ENCODE measurements at regions not wholly inside any gene's neighbourhood (a gene's known extent, or its start where the extent isn't known, plus 50 kb on each side); places are given as distances from the start of the nearest gene placed in this dataset.

- no peak for TF ChIP-seq CTCF (IDR thresholded peaks at IDR 0.05; ENCODE audit: unreplicated experiment in 3 of 3)
- no peaks in the 10 kb centered on the region for H3K36me3 Mint-ChIP-seq (ENCODE audit: low read depth)
- no peak overlapping the region for H3K4me3 Mint-ChIP-seq
- H3K27ac Mint-ChIP-seq: no peak overlapping the region
- H3K4me1 Mint-ChIP-seq: peaks cover 4% of the 10 kb centered on the region
- H3K9me3 Mint-ChIP-seq: no peaks in the 10 kb centered on the region
- peaks cover 77% of the 10 kb centered on the region for H3K27me3 Mint-ChIP-seq (ENCODE audit: low read depth)
Observed at GRCh38 chr3:127451321-127451720, 139.2 kb downstream of the TPRA1 start.

- no peaks in the 10 kb centered on the region for H3K4me1 Mint-ChIP-seq
- no peak overlapping the region for H3K4me3 Mint-ChIP-seq
- TF ChIP-seq CTCF (IDR thresholded peaks at IDR 0.05; ENCODE audit: unreplicated experiment in 3 of 3): no peak
- no peak overlapping the region for H3K27ac Mint-ChIP-seq
- peaks cover 75% of the 10 kb centered on the region for H3K27me3 Mint-ChIP-seq (ENCODE audit: low read depth)
- no peaks in the 10 kb centered on the region for H3K9me3 Mint-ChIP-seq
- H3K36me3 Mint-ChIP-seq (ENCODE audit: low read depth): no peaks in the 10 kb centered on the region
Observed at GRCh38 chr3:127450331-127450730, 140.2 kb downstream of the TPRA1 start.

GRCh38 chr3:127449486-127450212, 140.9 kb downstream of the TPRA1 start:
- Mint-ChIP-seq H3K4me3 (no peak overlapping the region), H3K4me1 (no peaks in the 10 kb centered on the region), H3K27me3 (ENCODE audit: low read depth) (peaks cover 74% of the 10 kb centered on the region), H3K9me3 (no peaks in the 10 kb centered on the region), H3K36me3 (ENCODE audit: low read depth) (no peaks in the 10 kb centered on the region), H3K27ac (no peak overlapping the region)
- TF ChIP-seq CTCF (IDR thresholded peaks at IDR 0.05; ENCODE audit: unreplicated experiment in 3 of 3): no peak

- no peak for TF ChIP-seq CTCF (IDR thresholded peaks at IDR 0.05; ENCODE audit: unreplicated experiment in 3 of 3)
- Mint-ChIP-seq H3K27me3 (ENCODE audit: low read depth) (peaks cover 64% of the 10 kb centered on the region), H3K9me3 (no peaks in the 10 kb centered on the region), H3K27ac (no peak overlapping the region), H3K4me1 (no peaks in the 10 kb centered on the region), H3K4me3 (no peak overlapping the region), H3K36me3 (ENCODE audit: low read depth) (no peaks in the 10 kb centered on the region)
Observed at GRCh38 chr3:127448671-127449070, 141.9 kb downstream of the TPRA1 start.

GRCh38 chr3:127448161-127448561, 142.4 kb downstream of the TPRA1 start:
- no peaks in the 10 kb centered on the region for H3K4me1 Mint-ChIP-seq
- no peak for TF ChIP-seq CTCF (IDR thresholded peaks at IDR 0.05; ENCODE audit: unreplicated experiment in 3 of 3)
- H3K27me3 Mint-ChIP-seq (ENCODE audit: low read depth): peaks cover 63% of the 10 kb centered on the region
- no peaks in the 10 kb centered on the region for H3K9me3 Mint-ChIP-seq
- no peak overlapping the region for H3K27ac Mint-ChIP-seq
- H3K36me3 Mint-ChIP-seq (ENCODE audit: low read depth): no peaks in the 10 kb centered on the region
- H3K4me3 Mint-ChIP-seq: no peak overlapping the region

- H3K4me3 Mint-ChIP-seq: no peak overlapping the region
- peaks cover 54% of the 10 kb centered on the region for H3K27me3 Mint-ChIP-seq (ENCODE audit: low read depth)
- no peak overlapping the region for H3K27ac Mint-ChIP-seq
- TF ChIP-seq CTCF (IDR thresholded peaks at IDR 0.05; ENCODE audit: unreplicated experiment in 3 of 3): no peak
- no peaks in the 10 kb centered on the region for H3K36me3 Mint-ChIP-seq (ENCODE audit: low read depth)
- no peaks in the 10 kb centered on the region for H3K4me1 Mint-ChIP-seq
- no peaks in the 10 kb centered on the region for H3K9me3 Mint-ChIP-seq
Observed at GRCh38 chr3:127446756-127447155, 143.8 kb downstream of the TPRA1 start.
